NCI-H1694 treated with DMSO at 0.1 percent for 48 hours (cell line): ENCODE measurements at regions not wholly inside any gene's neighbourhood (a gene's known extent, or its start where the extent isn't known, plus 50 kb on each side); places are given as distances from the start of the nearest gene placed in this dataset.

Source experiments
- DNase-seq: peaks from one replicate; lab custom pipeline; 2025; lab: John Stamatoyannopoulos, UW

- no peak for DNase-seq
Observed at GRCh38 chr1:84759756-84760155, 69.5 kb upstream of the SSX2IP start.

GRCh38 chr1:84758968-84759491, 68.8 kb upstream of the SSX2IP start:
- DNase-seq, result peak; percentile 91

- DNase-seq, result no peak
Observed at GRCh38 chr1:84758476-84758875, 68.2 kb upstream of the SSX2IP start.

- no peak for DNase-seq
Observed at GRCh38 chr1:84757301-84757700, 67.0 kb upstream of the SSX2IP start.

- DNase-seq, result no peak
Observed at GRCh38 chr1:84756455-84757082, 66.3 kb upstream of the SSX2IP start.

- DNase-seq, result no peak
Observed at GRCh38 chr1:84756001-84756400, 65.7 kb upstream of the SSX2IP start.

- no peak for DNase-seq
Observed at GRCh38 chr1:84755216-84755615, 65.0 kb upstream of the SSX2IP start.

GRCh38 chr1:84754386-84754703, 64.1 kb upstream of the SSX2IP start:
- no peak for DNase-seq

- peak; percentile 71 for DNase-seq
Observed at GRCh38 chr1:84753516-84754385, 63.5 kb upstream of the SSX2IP start.

GRCh38 chr1:84750110-84750730, 60.0 kb upstream of the SSX2IP start:
- DNase-seq, result no peak

GRCh38 chr1:84749427-84749826, 59.2 kb upstream of the SSX2IP start:
- DNase-seq, result no peak

- no peak for DNase-seq
Observed at GRCh38 chr1:84748364-84748763, 58.1 kb upstream of the SSX2IP start.

GRCh38 chr1:84745857-84746256, 55.6 kb upstream of the SSX2IP start:
- no peak for DNase-seq

- no peak for DNase-seq
Observed at GRCh38 chr1:84743896-84744295, 53.6 kb upstream of the SSX2IP start.

GRCh38 chr1:84742653-84743052, 52.4 kb upstream of the SSX2IP start:
- no peak for DNase-seq

GRCh38 chr1:84740050-84740714, 49.9 kb upstream of the SSX2IP start:
- DNase-seq, result no peak
